ENCODE measurements at regions not wholly inside any gene's neighbourhood (a gene's known extent, or its start where the extent isn't known, plus 50 kb on each side); places are given as distances from the start of the nearest gene placed in this dataset.

DNA sequence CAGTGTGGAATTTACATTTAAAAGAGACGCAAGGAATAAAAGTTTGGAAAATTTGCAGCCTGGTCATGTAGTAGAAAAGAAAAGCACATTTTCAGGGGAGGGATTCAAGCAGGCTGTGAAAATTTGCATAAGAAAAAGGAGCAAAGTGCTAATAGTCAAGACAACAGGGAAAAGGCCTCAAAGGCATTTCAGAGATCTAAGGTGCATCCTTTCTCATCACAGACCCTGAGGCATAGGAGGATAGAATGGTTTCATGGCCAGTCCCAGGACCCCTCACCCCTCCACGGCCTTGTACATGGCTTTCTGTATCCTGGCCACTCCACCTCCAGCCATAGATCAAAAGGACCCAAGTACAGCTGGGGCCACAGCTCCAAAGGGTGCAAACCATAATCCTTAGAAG, 380.5 kb upstream of the BRINP3 start:
- H3K9me3 ChIP-seq, result no peaks in the 10 kb centered on the region
- no peak overlapping the region for H3K4me3 ChIP-seq
- TF ChIP-seq, protein P1, sequence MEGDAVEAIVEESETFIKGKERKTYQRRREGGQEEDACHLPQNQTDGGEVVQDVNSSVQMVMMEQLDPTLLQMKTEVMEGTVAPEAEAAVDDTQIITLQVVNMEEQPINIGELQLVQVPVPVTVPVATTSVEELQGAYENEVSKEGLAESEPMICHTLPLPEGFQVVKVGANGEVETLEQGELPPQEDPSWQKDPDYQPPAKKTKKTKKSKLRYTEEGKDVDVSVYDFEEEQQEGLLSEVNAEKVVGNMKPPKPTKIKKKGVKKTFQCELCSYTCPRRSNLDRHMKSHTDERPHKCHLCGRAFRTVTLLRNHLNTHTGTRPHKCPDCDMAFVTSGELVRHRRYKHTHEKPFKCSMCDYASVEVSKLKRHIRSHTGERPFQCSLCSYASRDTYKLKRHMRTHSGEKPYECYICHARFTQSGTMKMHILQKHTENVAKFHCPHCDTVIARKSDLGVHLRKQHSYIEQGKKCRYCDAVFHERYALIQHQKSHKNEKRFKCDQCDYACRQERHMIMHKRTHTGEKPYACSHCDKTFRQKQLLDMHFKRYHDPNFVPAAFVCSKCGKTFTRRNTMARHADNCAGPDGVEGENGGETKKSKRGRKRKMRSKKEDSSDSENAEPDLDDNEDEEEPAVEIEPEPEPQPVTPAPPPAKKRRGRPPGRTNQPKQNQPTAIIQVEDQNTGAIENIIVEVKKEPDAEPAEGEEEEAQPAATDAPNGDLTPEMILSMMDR (IDR thresholded peaks at IDR 0.05), result no peak
- no peaks in the 10 kb centered on the region for H3K27me3 ChIP-seq
- no peak overlapping the region for H3K27ac ChIP-seq
- no peaks in the 10 kb centered on the region for H3K36me3 ChIP-seq
- no peaks in the 10 kb centered on the region for H3K4me1 ChIP-seq
- DNase-seq (ENCODE audit: low spot score), result no peak

DNA sequence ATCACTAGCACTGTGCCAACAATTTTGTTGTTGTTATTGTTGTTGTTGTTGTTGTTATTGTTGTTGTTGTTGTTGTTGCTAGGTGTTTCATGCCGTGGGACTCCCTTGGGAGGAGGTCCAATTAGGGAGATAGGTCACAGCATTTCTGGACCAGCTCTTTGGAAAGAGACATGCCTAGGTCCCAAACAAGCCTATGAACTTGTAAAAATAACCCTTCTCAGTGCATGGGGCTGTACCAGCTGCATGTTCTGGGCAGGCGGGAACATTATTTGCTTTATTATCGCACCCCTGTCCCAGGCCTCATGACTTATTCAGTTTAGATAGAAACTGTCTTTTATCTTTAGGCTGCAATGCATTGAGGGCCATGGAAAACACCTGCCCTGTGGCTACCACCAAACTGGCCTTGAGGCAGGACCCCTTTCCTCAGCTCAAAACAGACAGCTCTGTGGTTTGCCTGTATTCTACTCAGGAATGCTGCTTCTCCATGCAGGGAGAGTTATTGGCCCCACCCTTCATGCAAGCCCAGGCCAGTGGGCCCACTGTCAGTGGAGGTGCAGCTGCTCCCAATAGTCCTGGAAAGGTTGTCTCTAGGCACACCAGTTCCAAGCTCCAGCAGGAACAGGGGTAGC, 386.5 kb upstream of the BRINP3 start:
- Histone ChIP-seq H3K9me3 (no peaks in the 10 kb centered on the region), H3K27ac (no peak overlapping the region), H3K4me3 (no peak overlapping the region), H3K27me3 (no peaks in the 10 kb centered on the region), H3K36me3 (no peaks in the 10 kb centered on the region), H3K4me1 (no peaks in the 10 kb centered on the region)
- TF ChIP-seq, protein P1 (IDR thresholded peaks at IDR 0.05), result no peak
- DNase-seq (ENCODE audit: low spot score), result no peak

DNA sequence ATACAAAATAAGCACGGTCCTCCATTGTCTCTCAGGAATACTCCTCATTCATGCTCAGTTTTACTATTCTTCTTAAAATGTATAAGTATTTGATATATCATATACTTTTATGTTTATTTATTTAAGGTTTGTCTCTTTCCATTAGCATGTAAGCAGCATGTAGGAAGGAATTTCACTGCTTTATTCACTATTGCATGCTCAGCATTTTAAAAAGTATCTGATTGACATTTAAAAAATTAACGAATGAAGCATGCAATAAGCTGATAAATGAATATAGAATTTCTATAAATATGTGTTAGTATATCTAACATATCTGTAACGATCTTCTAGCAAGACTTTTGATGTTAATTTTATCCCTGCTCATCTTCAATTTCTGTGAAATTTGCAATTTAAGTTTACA, 402.7 kb upstream of the BRINP3 start:
- TF ChIP-seq, protein P1 (IDR thresholded peaks at IDR 0.05), result no peak
- H3K4me1 ChIP-seq, result no peaks in the 10 kb centered on the region
- DNase-seq (ENCODE audit: low spot score), result no peak

DNA sequence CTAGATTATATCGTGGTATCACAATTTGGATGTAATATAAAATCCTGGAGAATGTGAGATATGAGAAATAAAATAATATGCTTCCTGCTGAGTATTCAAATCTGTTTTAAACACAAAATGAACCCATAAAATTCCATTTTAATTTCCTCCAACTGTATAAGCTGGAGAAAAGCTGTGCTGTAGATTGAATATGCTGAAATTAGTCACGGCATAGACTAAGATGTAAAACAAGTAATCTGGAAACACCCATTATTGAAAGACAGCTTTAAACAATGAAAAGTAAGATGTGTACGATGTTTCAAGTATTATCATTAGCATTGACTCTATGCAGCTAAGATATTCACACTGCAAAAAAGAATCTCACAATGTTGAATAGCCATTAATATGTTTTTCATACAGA, 403.4 kb upstream of the BRINP3 start:
- no peaks in the 10 kb centered on the region for H3K4me1 ChIP-seq
- no peak overlapping the region for H3K27ac ChIP-seq
- no peaks in the 10 kb centered on the region for H3K27me3 ChIP-seq
- no peaks in the 10 kb centered on the region for H3K9me3 ChIP-seq
- no peak for DNase-seq (ENCODE audit: low spot score)
- TF ChIP-seq, protein P1 (IDR thresholded peaks at IDR 0.05), result no peak
- no peaks in the 10 kb centered on the region for H3K36me3 ChIP-seq
- no peak overlapping the region for H3K4me3 ChIP-seq

More for the DNA sequence above, 402.7 kb upstream of the BRINP3 start:
- Histone ChIP-seq H3K36me3 (no peaks in the 10 kb centered on the region), H3K4me3 (no peak overlapping the region), H3K27ac (no peak overlapping the region), H3K27me3 (no peaks in the 10 kb centered on the region), H3K9me3 (no peaks in the 10 kb centered on the region)

DNA sequence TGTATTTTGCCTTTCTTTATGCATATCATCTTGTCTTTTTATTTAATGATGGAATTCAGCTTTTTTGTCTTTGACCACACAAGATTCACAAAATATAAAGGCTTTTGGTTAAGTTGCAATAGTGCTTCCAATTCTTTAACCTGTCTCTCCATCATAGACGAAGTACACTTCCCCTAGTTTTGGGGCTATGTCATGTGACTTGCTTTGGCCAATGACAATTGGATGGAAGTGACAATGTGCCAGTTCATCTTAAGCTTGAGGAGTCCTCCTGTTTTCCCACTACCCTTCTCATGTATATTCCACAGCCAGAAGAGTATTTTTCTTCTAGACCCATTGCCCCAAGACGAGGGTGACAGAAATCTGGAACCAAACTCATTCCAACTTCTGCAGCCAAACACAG, 419.6 kb upstream of the BRINP3 start:
- Histone ChIP-seq H3K9me3 (no peaks in the 10 kb centered on the region), H3K27ac (no peak overlapping the region), H3K4me1 (no peaks in the 10 kb centered on the region), H3K4me3 (no peak overlapping the region), H3K36me3 (no peaks in the 10 kb centered on the region), H3K27me3 (no peaks in the 10 kb centered on the region)
- TF ChIP-seq, protein P1 (IDR thresholded peaks at IDR 0.05), result no peak
- DNase-seq (ENCODE audit: low spot score), result no peak

DNA sequence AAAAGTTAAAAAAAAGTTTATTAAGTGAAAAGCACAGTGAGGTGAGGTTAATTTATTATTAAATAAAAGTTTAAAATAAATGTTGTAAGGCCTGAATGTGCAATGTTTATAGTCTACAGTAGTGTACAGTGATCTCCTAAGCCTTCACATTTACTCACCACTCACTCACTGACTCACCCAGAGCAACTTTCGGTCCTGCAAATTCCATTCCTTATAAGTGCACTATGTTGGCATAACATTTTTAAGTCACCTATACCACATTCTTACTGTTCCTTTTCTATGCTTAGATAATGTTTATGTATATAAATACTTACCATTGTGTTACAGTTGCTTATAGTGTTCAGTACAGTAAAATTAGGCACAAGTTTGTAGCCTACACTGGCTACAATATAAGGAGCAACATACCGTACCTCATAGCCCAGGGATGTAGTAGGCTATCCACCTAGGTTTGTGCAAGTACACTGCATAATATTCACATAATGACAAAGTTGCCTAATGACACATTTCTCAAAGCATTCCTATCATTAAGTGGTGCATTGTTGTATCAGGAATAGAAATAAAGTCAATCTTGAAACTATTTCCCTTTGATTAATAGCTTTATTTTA, 426.5 kb upstream of the BRINP3 start:
- no peaks in the 10 kb centered on the region for H3K27me3 ChIP-seq
- TF ChIP-seq, protein P1 (IDR thresholded peaks at IDR 0.05), result no peak
- no peaks in the 10 kb centered on the region for H3K9me3 ChIP-seq
- no peaks in the 10 kb centered on the region for H3K36me3 ChIP-seq
- H3K4me3 ChIP-seq, result no peak overlapping the region
- no peaks in the 10 kb centered on the region for H3K4me1 ChIP-seq
- H3K27ac ChIP-seq, result no peak overlapping the region
- DNase-seq (ENCODE audit: low spot score), result no peak

Data from right atrium auricular region (tissue), 2 donors.